ENCODE measurements at regions not wholly inside any gene's neighbourhood (a gene's known extent, or its start where the extent isn't known, plus 50 kb on each side); places are given as distances from the start of the nearest gene placed in this dataset.

- Histone ChIP-seq H3K27ac (ENCODE audit: control insufficient read depth, insufficient read depth) (no peak overlapping the region), H3K9ac (ENCODE audit: control insufficient read depth, insufficient read depth, low read length) (no peak overlapping the region), H3K4me3 (no peak overlapping the region), H4K20me1 (ENCODE audit: control insufficient read depth, insufficient read depth) (no peaks in the 10 kb centered on the region), H2AFZ (ENCODE audit: control insufficient read depth, low read depth, low read length) (no peak overlapping the region), H3K27me3 (replicated peaks in 1 of 2; ENCODE audit: control insufficient read depth in 2 of 2, insufficient read depth in 2 of 2, low read length in 1 of 2) (no peaks in the 10 kb centered on the region), H3K4me1 (ENCODE audit: control insufficient read depth, insufficient read depth, low read length) (peaks cover 26% of the 10 kb centered on the region), H3K36me3 (ENCODE audit: control insufficient read depth in 2 of 2, insufficient read depth in 2 of 2, low read length in 1 of 2) (no peaks in the 10 kb centered on the region), H3K4me2 (ENCODE audit: control insufficient read depth, insufficient read depth) (no peak overlapping the region), H3K9me3 (replicated peaks; ENCODE audit: control insufficient read depth, insufficient read depth, low read length) (peaks cover 2% of the 10 kb centered on the region; the same call in 2 of the 3 replicates), H3K79me2 (ENCODE audit: control insufficient read depth, insufficient read depth, low read length) (no peaks in the 10 kb centered on the region)
- FAIRE-seq (no peak), DNase-seq (ENCODE audit: low read depth, low spot score) (no peak), ATAC-seq (no peak)
- no peak for TF ChIP-seq ZNF384 (IDR thresholded peaks at IDR 0.05; ENCODE audit: borderline replicate concordance, low read depth, low read length)
- ChIA-PET RAD21 (ENCODE audit: unreplicated experiment) (interaction anchor here (0.9 to 2.4 kb wide), 6 partner anchors 11 to 156 kb away, joined by 3 to 10 read pairs (median 4); no protein-coding TSS in a partner anchor), SMC1A (ENCODE audit: uncharacterized antibody, unreplicated experiment) (interaction anchor here (0.5 to 1.7 kb wide), 7 partner anchors 9 to 177 kb away, joined by 3 to 7 read pairs (median 4); no protein-coding TSS in a partner anchor), POLR2A (interaction anchor here (0.7 to 1.5 kb wide), 2 partner anchors 13 to 77 kb away, joined by 3 read pairs; no protein-coding TSS in a partner anchor), CTCF (no interaction called here)
- in situ Hi-C loops (cut with MboI) (no loop called here), intact Hi-C loops (cut with micrococcal nuclease; ENCODE audit: unreplicated experiment) (loop anchor here (10.0 kb wide), 3 partner anchors 182 to 782 kb away; partner anchors contain the start of gene INHBA)
- no TSS peak for BruUV-seq (replicated peaks)
- 75% methylated on average over 5 of the region's 5 CpGs for WGBS (ENCODE audit: insufficient coverage, insufficient replicate concordance, low lambda C conversion rate, missing lambda C conversion rate)
Observed at GRCh38 chr7:41886901-41887311, 184.0 kb upstream of the INHBA start.

DNA sequence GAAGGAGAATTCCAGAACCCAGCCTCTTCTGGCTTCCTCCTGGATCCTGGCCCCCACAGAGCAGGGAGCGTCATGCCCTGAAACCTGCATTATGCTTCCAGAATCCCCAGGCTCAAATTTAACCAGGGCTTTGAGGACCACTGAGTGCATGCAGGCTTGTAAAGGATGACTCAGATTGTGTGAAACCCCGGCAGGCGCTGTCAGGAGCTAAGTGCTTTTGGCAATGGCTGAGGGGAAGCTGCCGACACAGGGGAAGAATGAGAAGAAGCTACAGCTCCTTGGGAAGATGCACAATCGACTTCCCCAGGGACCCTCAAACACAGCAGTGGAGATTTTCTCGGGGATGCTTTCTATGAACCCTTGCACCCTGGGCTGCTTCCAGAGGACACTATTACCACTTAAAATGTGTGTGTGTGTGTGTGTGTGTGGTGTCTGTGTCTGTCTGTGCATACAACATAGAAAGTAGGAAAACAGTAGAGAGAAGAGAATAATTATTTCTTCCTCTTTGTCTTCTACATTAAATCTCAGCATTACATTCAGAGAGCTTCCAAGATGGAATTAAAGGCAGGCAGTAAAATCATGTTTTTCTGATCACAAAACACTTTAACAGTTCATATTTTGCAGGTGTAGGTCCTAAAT is 183.5 kb upstream of the INHBA start:
- Histone ChIP-seq H4K20me1 (ENCODE audit: control insufficient read depth, insufficient read depth) (no peaks in the 10 kb centered on the region), H3K4me2 (ENCODE audit: control insufficient read depth, insufficient read depth) (no peak overlapping the region), H3K27ac (ENCODE audit: control insufficient read depth, insufficient read depth) (no peak overlapping the region), H3K36me3 (ENCODE audit: control insufficient read depth in 2 of 2, insufficient read depth in 2 of 2, low read length in 1 of 2) (no peaks in the 10 kb centered on the region), H3K79me2 (ENCODE audit: control insufficient read depth, insufficient read depth, low read length) (no peaks in the 10 kb centered on the region), H2AFZ (ENCODE audit: control insufficient read depth, low read depth, low read length) (no peak overlapping the region), H3K9me3 (replicated peaks; ENCODE audit: control insufficient read depth, insufficient read depth, low read length) (peaks cover 2% of the 10 kb centered on the region; the same call in 2 of the 3 replicates), H3K4me1 (ENCODE audit: control insufficient read depth, insufficient read depth, low read length) (peaks cover 27% of the 10 kb centered on the region), H3K9ac (ENCODE audit: control insufficient read depth, insufficient read depth, low read length) (no peak overlapping the region), H3K4me3 (no peak overlapping the region), H3K27me3 (replicated peaks in 1 of 2; ENCODE audit: control insufficient read depth in 2 of 2, insufficient read depth in 2 of 2, low read length in 1 of 2) (no peaks in the 10 kb centered on the region)
- WGBS (ENCODE audit: insufficient coverage, insufficient replicate concordance, low lambda C conversion rate, missing lambda C conversion rate), result 37% methylated on average over 6 of the region's 6 CpGs
- ChIA-PET RAD21 (ENCODE audit: unreplicated experiment) (interaction anchor here (0.9 to 2.4 kb wide), 6 partner anchors 11 to 155 kb away, joined by 3 to 10 read pairs (median 4); no protein-coding TSS in a partner anchor), POLR2A (interaction anchor here (0.7 to 1.5 kb wide), 2 partner anchors 13 to 76 kb away, joined by 3 read pairs; no protein-coding TSS in a partner anchor), SMC1A (ENCODE audit: uncharacterized antibody, unreplicated experiment) (interaction anchor here (0.5 to 1.7 kb wide), 7 partner anchors 10 to 176 kb away, joined by 3 to 7 read pairs (median 4); no protein-coding TSS in a partner anchor), CTCF (interaction anchor here (1.4 kb wide), 1 partner anchor 17 kb away, joined by 3 read pairs; no protein-coding TSS in a partner anchor)
- DNase-seq (ENCODE audit: low read depth, low spot score) (no peak), FAIRE-seq (no peak), ATAC-seq (no peak)
- intact Hi-C loops (cut with micrococcal nuclease; ENCODE audit: unreplicated experiment), result loop anchor here (10.0 kb wide), 3 partner anchors 182 to 782 kb away; partner anchors contain the start of gene INHBA
- in situ Hi-C loops (cut with MboI), result no loop called here
- TF ChIP-seq MEF2B (IDR thresholded peaks at IDR 0.05; ENCODE audit: partially characterized antibody, poor library complexity, severe bottlenecking) (peak; percentile 50), ZNF217 (IDR thresholded peaks at IDR 0.05) (no peak), SP1 (IDR thresholded peaks at IDR 0.05; ENCODE audit: low read depth, low read length) (no peak), RFX5 (IDR thresholded peaks at IDR 0.05; ENCODE audit: low read depth, low read length) (no peak), HCFC1 (IDR thresholded peaks at IDR 0.05; ENCODE audit: low read length) (no peak), SMAD1 (IDR thresholded peaks at IDR 0.05; ENCODE audit: low read depth, partially characterized antibody) (no peak)
- BruUV-seq (replicated peaks), result no TSS peak
